Stimulated activated CD8-positive, alpha-beta memory T cell treated with anti-CD3 and anti-CD28 coated beads, Interleukin-15, amount 100 ng/mL, for 4 hours (primary cell): ENCODE measurements at regions not wholly inside any gene's neighbourhood (a gene's known extent, or its start where the extent isn't known, plus 50 kb on each side); places are given as distances from the start of the nearest gene placed in this dataset.

Experiments used
- DNase-seq, 2 donors: peaks; one replicate each; pipeline ENCODE4 v3.0.0-alpha.2; 2020; ENCODE audit warnings: low read depth in 2 of 2

GRCh38 chr2:106572541-106573450, 85.6 kb downstream of the CD8B2 start:
- DNase-seq: no peak

- no peak for DNase-seq
Measured at GRCh38 chr2:106573773-106574172, 86.6 kb downstream of the CD8B2 start.

DNA sequence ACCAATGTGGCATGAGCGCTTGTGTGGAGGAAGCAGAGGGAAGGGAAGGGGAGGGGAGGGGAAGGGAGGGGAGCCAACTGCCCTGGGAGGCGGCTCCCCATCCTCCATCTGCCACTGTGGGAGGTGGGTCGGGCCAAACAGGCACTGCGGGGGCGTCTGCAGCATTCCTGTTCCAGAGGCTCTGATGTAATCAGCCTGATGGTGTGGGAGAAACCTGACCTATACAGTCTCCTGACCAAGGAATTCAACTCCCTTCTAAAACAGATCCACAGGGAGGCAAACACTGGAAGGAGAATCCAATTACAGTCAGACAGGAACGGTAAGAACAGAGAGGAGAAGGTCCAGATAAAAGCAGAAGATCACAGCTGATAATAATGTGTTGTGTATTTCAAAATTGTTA, 88.8 kb downstream of the CD8B2 start:
- DNase-seq: no peak

DNA sequence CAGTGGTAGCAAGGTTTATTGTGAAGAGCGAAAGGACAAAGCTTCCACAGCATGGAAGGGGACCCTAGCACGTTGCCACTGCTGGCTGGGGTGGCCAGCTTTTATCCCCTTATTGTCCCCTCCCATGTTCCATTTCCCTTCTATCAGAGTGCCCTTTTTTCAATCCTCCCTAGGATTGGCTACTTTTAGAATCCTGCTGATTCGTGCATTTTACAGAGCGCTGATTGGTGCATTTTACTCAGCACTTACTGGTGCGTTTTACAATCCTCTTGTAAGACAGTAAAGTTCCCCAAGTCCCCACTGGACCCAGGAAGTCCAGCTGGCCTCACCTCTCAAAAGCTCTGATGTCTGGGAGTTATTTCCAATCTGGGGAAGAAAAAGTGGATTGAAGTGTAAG, 90.1 kb downstream of the CD8B2 start:
- DNase-seq: no peak

- no peak for DNase-seq
Measured at GRCh38 chr2:106579750-106580197, 92.6 kb downstream of the CD8B2 start.

DNA sequence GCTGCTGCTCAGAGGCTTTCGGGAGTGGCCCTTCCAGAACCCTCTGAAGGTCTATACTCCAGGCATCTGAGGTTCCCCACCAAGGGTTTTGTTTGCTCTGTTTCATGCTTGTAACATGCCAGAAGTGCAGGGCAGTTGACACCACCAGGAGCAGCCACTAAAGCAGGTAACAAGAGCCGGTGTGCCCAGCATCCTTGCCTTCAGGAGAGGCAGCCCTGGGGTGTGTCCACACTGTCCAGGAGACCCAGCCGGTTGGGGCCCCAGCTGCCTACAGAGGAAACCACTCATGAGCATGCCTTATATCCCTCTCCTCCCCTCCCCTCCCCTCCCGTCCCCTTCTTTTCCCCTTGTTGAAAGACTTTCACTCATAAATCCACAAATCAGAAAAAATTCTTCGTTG, 93.1 kb downstream of the CD8B2 start:
- DNase-seq: no peak

GRCh38 chr2:106581328-106581727, 94.2 kb downstream of the CD8B2 start:
- no peak for DNase-seq

- no peak for DNase-seq
Measured at GRCh38 chr2:106581755-106582147, 94.6 kb downstream of the CD8B2 start.

DNA sequence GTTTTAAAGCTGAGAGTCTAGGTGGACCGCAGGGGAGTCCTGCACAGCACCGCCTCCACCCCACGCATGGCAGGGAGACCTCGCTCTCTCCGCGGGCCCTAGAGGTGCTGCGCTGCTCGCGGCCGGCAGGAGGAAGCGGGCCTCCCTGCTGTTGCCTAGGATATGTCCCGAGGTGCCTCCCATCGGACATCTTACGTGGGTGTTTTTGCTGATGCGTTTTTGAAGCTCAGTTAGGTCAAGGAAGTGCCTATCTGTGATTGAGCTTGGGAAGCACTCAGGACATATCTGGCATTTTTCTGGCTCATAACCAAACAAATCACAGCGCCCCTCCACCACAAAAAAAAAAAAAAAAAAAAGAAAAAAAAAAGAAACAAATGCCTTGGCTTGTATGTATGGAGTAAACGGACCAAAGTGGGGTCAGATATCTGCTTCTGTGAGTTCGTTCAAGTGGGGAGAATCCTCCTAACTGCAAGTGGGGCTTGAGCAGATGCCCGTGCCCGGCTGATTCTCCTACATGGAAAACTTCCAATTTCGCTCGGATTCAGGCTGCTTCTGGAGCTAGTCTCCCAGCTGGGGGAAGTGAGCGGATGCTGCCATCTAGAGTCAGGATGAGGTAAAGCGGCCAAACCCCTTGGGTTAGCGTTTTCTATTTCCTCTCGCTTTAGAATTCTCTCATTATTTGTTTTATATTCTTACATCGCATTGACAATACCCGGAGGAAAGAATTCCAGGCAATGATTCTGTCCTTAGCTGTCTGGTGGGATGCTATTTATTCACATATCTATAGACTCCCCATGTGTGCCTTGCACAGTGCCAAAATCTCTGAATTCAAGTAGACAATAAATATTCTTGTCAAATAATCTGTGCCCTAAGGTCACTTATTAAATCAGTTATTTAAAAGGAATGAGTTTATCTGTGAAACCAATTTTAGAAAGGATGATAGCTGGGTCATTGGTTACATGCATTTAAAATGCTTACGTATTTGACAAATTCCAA, 95.3 kb downstream of the CD8B2 start:
- DNase-seq: peak; percentile 17 to 27

DNA sequence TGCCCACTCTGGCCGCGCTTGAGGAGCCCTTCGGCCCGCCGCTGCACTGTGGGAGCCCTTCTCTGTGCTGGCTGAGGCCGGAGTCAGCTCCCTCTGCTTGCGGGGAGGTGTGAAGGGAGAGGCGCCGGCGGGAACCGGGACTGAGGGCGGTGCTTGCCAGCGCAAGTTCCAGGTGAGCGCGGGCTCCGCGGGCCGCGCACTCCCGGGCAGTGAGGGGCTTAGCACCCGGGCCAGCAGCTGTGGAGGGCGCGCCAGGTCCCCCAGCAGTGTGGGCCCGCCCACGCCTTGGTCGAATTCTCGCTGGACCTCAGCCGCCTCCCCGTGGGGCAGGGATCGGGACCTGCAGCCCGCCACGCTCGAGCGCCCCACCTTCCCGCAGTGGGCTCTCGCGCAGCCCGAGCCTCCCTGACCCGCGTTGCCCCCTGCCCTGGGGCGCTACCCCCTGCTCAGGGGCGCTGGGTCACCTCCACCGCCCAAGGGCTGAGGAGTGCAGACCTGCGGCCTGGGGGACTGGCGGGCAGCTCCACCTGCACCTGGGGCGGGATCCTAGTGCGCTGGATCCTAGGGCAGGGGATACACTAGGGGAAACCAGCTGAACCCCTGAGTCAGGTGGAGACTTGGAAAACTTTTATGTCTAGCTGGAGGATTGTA, 97.3 kb downstream of the CD8B2 start:
- no peak for DNase-seq

DNA sequence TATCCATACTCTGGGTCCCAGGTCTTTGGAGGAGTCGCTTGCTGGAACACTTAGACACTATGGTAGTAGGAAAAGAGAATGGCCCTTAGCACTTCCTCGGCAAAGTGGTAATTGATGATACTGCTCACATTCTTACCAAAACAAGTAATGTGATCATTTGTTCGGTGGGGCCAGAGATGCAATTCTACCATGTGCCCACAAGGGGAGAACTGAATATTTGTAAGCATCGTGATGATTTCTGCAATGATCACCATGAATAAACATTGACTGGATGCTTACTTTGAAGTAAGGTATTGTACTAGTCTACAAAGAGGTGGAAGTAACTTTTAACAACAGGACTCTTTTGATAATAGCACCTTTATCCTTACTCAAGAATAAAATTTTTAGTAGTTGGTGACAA, 109.7 kb downstream of the CD8B2 start:
- no peak for DNase-seq

DNA sequence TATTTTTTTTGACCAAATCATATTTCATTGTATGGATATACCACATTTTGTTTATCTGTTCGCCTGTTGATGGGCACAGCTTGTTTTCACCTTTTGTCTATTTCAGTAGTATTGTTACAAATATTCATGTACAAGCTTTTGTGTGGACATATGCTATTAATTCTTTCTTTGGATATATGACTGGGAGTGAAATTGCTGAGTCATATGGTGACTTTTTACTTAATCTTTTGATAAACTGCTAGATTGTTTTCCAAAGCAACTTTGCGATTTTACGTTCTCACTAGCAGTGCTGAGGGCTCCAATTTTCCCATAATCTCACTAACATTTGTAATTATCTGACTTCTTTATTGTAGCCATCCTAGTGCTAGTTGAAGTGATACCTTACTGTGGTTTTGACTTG, 112.4 kb downstream of the CD8B2 start:
- DNase-seq: no peak

GRCh38 chr2:106602042-106602441, 114.9 kb downstream of the CD8B2 start:
- no peak for DNase-seq

DNA sequence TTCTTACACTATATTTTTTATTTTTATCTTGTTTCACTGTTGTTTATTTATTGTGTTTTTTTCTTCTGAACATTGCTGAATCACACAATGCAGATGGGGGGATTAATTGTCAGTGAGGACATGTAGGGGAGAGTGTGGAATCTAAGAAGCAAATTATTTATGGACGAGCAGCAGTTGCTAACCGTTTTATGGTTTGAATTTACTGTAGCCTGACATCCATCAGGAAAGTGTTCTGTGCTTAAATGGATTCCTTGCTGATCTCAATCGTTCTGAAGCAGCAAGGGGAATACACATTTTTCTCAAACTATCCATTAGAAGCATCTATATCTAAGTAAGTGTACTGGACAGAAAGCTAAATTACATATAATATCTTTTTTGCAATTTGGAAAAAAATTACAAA, 119.5 kb downstream of the CD8B2 start:
- no peak for DNase-seq

- DNase-seq: no peak
Measured at GRCh38 chr2:106607371-106607770, 120.2 kb downstream of the CD8B2 start.

GRCh38 chr2:106609780-106610179, 122.6 kb downstream of the CD8B2 start:
- DNase-seq: no peak

- DNase-seq: no peak
Measured at GRCh38 chr2:106614511-106615291, 127.5 kb downstream of the CD8B2 start.

- DNase-seq: no peak
Measured at GRCh38 chr2:106618614-106619013, 131.4 kb downstream of the CD8B2 start.

- DNase-seq: no peak
Measured at GRCh38 chr2:106623456-106623855, 136.3 kb downstream of the CD8B2 start.

DNA sequence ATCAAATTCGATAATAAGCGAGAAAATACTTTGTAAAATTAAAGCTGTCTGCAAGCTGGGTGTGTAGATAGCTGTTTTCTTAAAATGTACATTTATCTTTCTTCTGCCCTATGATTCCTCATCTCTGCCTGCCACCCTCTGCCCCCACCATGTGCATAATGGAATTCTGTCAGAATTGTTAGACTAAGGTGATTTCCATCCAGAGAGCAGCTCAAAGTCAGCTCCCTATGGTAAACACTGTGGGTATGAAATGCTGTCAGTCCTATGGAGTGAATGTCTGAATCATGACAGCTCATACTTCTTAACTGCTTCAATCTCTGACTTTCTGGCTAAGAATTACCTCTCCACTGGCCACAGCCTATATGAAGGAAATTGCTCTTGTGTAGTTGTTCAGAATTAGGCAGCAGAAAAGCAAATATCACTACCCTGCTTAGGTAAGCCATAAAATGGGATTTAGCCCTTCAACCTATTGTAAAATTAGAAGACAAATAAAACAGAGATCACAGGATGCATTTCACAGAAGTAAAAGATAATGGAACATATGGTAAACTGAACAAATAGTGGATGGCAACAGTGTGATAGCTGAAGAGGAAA, 137.7 kb downstream of the CD8B2 start:
- DNase-seq: no peak

DNA sequence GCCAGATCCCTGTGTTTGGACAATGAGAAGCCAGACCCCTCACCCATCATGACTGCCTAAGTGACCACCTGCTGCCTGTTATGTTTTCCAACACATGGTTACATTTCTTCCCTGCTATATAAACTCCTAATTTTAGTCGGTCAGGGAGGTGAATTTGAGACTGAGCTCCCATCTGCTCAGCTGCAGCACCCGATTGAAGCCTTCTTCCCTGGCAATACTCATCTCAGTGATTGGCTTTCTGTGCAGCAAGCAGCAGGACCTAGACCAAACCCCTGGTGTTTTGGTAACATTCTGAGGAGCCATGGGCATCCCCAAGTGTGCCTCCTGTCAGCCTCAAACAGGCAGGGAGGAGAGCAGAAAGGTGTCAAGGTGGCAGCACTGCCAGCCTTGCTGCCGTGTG, 141.2 kb downstream of the CD8B2 start:
- no peak for DNase-seq
